IgD-negative memory B cell (primary cell): ENCODE measurements at regions not wholly inside any gene's neighbourhood (a gene's known extent, or its start where the extent isn't known, plus 50 kb on each side); places are given as distances from the start of the nearest gene placed in this dataset.

Experiments
- H3K27ac Mint-ChIP-seq, 3 donors: one replicate each; pipeline ENCODE4 v1.8.0; 2020 to 2022; ENCODE audit warnings: mild to moderate bottlenecking in 3 of 3, mixed read lengths in 3 of 3, moderate library complexity in 1 of 3
- H3K27me3 Mint-ChIP-seq: one replicate; pipeline ENCODE4 v1.8.0; 2021; ENCODE audit warnings: mixed read lengths
- H3K36me3 Mint-ChIP-seq: one replicate; pipeline ENCODE4 v1.8.0; 2020; ENCODE audit warnings: mild to moderate bottlenecking, mixed read lengths
- H3K4me1 Mint-ChIP-seq, 3 donors: one replicate each; pipeline ENCODE4 v1.8.0; 2020 to 2022; ENCODE audit warnings: mixed read lengths in 3 of 3, mild to moderate bottlenecking in 1 of 3
- H3K4me3 Mint-ChIP-seq, 4 donors: one replicate each; pipeline ENCODE4 v1.8.0; 2020 to 2022; ENCODE audit warnings: mild to moderate bottlenecking in 4 of 4, mixed read lengths in 4 of 4, moderate library complexity in 3 of 4
- H3K9me3 Mint-ChIP-seq, 3 donors: one replicate each; pipeline ENCODE4 v1.8.0; 2020 to 2021; ENCODE audit warnings: mixed read lengths in 3 of 3, mild to moderate bottlenecking in 1 of 3

DNA sequence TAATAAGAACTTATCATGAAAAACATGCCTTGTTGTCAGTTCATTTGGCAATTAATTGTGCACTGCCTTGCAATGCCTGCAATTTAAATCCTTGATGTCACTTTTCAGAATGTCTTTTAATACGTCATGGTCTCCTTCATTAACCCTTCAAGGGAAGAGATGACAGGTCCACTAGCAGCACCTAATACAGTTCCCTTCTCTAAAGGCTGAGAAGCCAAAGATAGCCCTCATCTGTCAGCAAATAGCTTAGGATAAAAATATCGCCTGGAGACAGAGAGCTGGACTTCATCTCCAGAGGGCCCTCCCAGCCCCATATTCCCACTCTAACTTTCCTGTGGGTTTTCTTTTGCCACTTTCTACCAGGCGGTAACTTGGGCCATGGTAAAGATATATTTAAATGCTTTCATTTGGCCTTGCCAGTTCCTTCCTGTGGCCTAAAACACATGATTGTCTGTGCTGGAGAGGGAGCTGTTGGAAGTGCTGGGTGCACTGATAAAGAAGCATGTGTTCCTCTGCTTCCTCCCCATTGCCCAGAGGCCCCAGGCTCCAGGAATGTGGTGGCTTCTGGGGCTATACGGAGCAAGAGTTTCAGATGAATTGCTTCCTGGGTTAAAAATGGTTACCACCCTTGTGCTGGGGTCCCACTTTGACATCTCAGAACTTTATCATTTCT, 76.3 kb upstream of the UMPS start:
- H3K27ac Mint-ChIP-seq, result no peak overlapping the region
- H3K36me3 Mint-ChIP-seq, result no peaks in the 10 kb centered on the region
- H3K9me3 Mint-ChIP-seq, result peaks cover 0 to 2% (median 0%) of the 10 kb centered on the region in 3 donors
- peaks cover 5 to 11% (median 9%) of the 10 kb centered on the region in 3 donors for H3K4me1 Mint-ChIP-seq
- H3K27me3 Mint-ChIP-seq, result no peaks in the 10 kb centered on the region
- no peak overlapping the region for H3K4me3 Mint-ChIP-seq

DNA sequence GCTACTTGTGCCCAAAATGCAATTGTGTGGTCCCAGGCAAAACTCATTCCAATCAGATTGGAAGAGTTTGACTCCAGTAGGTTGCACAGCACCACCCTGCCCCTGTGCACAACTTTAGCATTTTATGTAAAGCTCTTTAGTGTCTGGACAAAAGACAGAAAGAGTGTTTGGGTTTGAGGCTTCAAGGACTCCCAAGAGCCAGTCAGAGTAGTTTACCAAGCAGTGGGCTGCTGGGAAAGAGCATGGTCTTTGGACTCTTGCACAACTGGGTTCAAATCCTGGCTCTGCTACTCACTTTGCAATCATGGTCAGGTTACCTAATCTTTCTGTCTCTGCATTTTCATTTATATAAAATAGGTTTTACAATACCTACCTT, 75.8 kb upstream of the UMPS start:
- Mint-ChIP-seq H3K27me3 (no peaks in the 10 kb centered on the region), H3K9me3 (peaks cover 0 to 2% (median 0%) of the 10 kb centered on the region in 3 donors), H3K27ac (no peak overlapping the region), H3K36me3 (no peaks in the 10 kb centered on the region), H3K4me1 (peaks cover 5 to 14% (median 9%) of the 10 kb centered on the region in 3 donors), H3K4me3 (no peak overlapping the region)

DNA sequence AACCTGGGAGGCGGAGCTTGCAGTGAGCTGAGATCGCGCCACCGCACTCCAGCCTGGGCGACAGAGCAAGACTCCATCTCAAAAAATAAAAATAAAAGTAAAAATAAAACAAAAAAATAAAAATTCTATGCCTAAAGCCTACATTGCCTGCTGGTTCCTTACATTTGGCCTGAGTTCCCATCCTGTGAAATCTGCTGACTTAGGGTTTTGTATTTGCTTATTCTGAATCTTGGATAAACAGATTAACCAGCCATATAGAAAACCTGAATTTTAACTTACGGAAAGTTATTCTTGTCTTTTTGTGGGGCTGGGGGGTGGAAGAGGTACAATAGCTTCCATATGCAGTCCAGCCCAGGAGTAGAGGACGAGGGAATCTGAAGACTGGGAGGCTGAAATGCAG, 73.7 kb upstream of the UMPS start:
- Mint-ChIP-seq H3K4me1 (peaks cover 0 to 5% (median 2%) of the 10 kb centered on the region in 3 donors), H3K9me3 (peaks cover 0 to 2% (median 0%) of the 10 kb centered on the region in 3 donors), H3K27ac (no peak overlapping the region), H3K27me3 (no peaks in the 10 kb centered on the region), H3K36me3 (no peaks in the 10 kb centered on the region), H3K4me3 (no peak overlapping the region)

DNA sequence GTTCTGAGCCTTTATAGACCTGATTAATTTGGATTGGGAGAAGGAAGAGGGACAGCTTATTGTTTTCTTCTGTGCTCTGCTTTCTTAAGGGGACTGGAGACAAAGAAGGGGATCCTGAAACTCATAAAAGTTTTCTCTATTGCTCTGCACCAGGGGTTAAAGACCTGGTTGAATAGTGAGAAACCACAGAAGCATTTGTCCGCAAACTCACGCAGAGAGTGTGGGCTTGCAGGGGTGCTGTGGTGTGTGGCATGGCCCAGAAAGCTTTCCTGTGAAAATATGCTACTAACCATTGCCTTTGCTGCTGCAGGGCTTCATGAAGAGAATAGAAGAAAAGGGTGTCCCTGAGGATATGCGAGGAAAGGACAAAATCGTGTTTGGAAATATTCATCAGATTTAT, 73.1 kb upstream of the UMPS start:
- no peaks in the 10 kb centered on the region for H3K27me3 Mint-ChIP-seq
- H3K27ac Mint-ChIP-seq, result peak overlapping the region in 1 of 3 donors; percentile 23
- peaks cover 0 to 2% (median 2%) of the 10 kb centered on the region in 3 donors for H3K4me1 Mint-ChIP-seq
- H3K36me3 Mint-ChIP-seq, result no peaks in the 10 kb centered on the region
- H3K4me3 Mint-ChIP-seq, result no peak overlapping the region
- peaks cover 0 to 2% (median 0%) of the 10 kb centered on the region in 3 donors for H3K9me3 Mint-ChIP-seq

DNA sequence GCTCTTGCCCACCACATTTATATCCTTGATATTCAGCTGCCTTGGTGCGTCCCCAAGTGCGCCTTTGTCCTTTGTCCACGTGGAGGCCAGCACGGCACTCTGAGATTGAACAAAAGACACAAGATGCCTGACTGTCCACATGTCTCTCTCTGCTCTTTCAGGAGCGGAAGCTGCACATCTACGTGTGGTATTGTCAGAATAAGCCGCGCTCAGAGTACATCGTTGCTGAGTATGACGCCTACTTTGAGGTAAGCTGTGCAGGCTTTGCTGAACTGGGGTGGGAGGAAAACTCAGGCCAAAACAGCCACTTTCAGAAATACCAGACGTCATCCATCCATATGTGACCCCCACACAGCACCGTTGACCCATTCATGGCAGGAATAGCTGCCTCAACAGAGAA, 72.0 kb upstream of the UMPS start:
- Mint-ChIP-seq H3K9me3 (no peaks in the 10 kb centered on the region), H3K4me1 (peaks cover 0 to 2% (median 0%) of the 10 kb centered on the region in 3 donors), H3K27ac (no peak overlapping the region), H3K4me3 (no peak overlapping the region), H3K36me3 (no peaks in the 10 kb centered on the region), H3K27me3 (no peaks in the 10 kb centered on the region)

DNA sequence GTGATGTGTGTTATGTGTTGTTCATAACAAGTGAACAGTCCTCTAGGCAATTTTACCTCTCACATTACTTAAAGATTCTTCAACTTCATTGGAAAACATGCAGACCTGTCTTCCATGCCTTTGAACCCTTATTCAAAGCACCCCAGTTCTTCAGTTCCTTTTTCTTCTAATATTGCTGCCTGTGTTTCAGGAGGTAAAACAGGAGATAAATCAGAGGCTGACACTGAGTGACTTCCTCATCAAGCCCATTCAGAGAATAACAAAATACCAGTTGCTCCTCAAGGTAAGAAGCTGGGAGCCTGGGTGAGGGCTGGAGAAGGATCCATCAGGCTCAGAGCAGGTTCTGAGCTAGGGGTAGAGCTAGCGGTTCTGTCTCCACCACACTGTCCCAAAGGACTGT, 71.1 kb upstream of the UMPS start:
- Mint-ChIP-seq H3K9me3 (no peaks in the 10 kb centered on the region), H3K27ac (no peak overlapping the region), H3K36me3 (no peaks in the 10 kb centered on the region), H3K27me3 (no peaks in the 10 kb centered on the region), H3K4me1 (peaks cover 0 to 2% (median 0%) of the 10 kb centered on the region in 3 donors), H3K4me3 (no peak overlapping the region)

DNA sequence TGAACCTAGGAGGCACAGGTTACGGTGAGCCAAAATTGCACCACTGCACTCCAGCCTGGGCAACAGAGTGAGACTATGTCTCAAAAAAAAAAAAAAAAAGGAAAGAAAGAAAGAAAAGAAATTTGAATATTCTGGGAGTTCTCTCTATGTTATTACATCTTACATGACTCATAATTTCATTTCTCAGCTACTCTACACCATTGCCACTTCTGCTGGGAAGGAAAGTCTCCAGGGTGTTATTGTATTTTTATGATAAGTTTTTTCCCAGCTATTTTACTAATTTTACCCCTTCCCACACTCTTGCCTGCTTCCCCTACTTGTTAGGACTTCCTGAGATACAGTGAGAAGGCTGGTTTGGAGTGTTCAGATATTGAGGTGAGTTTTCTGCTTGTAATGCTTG, 69.7 kb upstream of the UMPS start:
- no peaks in the 10 kb centered on the region for H3K36me3 Mint-ChIP-seq
- no peak overlapping the region for H3K27ac Mint-ChIP-seq
- no peak overlapping the region for H3K4me3 Mint-ChIP-seq

DNA sequence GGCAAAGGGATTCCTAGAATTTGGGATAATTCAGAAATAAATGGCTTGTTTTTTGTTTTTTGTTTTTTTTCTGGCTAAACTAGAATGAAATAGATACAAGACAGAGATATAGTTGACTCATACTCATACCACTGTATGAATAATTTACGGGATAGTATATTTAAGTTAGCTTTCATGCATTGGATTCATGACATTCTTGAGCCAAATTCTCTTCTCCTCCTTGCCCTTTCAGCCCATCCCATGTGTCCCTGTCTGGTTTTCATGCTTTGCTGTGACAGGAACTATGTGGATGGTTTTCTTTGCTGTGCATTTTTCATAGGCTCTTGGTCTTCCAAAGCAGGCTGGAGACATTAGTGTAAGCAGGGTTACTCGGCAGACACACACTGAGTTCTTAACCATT, 66.6 kb upstream of the UMPS start:
- Mint-ChIP-seq H3K4me1 (peaks cover 0 to 4% (median 0%) of the 10 kb centered on the region in 3 donors), H3K27me3 (no peaks in the 10 kb centered on the region), H3K27ac (peak overlapping the region in 1 of 3 donors; percentile 11), H3K4me3 (no peak overlapping the region), H3K9me3 (no peaks in the 10 kb centered on the region), H3K36me3 (no peaks in the 10 kb centered on the region)

More for the DNA sequence above, 69.7 kb upstream of the UMPS start:
- peaks cover 0 to 2% (median 0%) of the 10 kb centered on the region in 3 donors for H3K4me1 Mint-ChIP-seq
- no peaks in the 10 kb centered on the region for H3K9me3 Mint-ChIP-seq
- no peaks in the 10 kb centered on the region for H3K27me3 Mint-ChIP-seq

DNA sequence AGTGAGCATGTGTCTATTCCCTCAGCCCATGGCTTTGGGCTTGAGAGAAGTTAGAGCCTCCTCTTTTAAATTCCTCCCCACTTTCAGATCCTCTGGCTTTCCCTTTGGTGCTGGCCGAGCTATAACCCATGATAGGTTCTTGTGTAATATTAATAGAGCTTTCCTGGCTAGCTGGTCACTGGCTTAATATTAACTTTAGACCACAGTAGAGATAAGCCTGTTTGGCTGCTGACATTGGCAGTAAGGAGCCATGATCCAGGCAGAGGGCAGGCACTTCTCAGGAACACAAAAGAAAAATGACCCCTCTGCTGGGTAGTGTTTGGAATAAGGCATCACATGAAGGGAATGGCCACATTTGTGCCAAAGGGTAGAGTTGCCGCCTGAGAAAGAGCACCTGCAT, 65.4 kb upstream of the UMPS start:
- Mint-ChIP-seq H3K27ac (peak overlapping the region in 1 of 3 donors; percentile 33), H3K4me3 (no peak overlapping the region), H3K9me3 (no peaks in the 10 kb centered on the region), H3K27me3 (no peaks in the 10 kb centered on the region), H3K36me3 (no peaks in the 10 kb centered on the region), H3K4me1 (peaks cover 0 to 1% (median 0%) of the 10 kb centered on the region in 3 donors)

DNA sequence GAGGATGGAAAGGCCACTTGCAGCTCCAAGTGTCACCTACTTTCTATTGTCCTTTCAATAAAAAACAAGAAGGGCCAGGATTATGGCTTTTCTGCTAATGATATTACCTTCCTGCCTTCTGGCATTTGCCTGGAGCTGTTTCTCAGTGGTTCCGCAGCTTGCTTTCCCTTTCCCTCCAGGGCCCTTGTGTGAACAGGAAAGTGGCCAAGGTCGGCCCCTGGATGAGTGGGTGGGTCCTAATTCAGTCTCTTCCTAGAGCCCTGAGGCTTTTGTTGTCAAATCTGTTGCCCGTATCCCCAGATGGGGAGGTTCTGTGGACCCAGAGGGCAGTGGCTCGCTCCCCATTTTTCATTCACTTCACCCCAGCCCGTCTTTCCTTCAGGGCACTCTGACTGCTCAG, 64.2 kb upstream of the UMPS start:
- H3K4me3 Mint-ChIP-seq, result no peak overlapping the region
- H3K9me3 Mint-ChIP-seq, result peaks cover 3 to 5% (median 4%) of the 10 kb centered on the region in 3 donors

DNA sequence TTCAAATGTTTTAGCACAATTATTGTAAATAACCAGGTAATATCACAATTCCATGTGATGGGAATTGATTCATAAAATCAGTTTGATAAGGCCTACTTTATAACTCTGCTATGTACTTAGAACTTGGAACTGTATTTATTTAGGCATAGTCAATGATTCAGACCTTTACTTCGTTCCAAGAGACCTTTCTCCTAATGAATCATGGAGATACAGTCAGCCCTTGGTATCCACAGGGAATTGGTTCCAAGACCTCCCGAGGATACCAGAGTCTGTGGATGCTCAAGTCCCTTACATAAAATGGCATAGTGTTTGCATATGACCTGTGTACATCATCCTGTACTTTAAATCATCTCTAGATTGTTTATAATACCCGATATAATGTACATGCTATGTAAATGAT, 60.8 kb upstream of the UMPS start:
- no peaks in the 10 kb centered on the region for H3K27me3 Mint-ChIP-seq
- peak overlapping the region in 1 of 3 donors; percentile 39 for H3K27ac Mint-ChIP-seq
- no peak overlapping the region for H3K4me3 Mint-ChIP-seq
- peaks cover 4% of the 10 kb centered on the region for H3K36me3 Mint-ChIP-seq
- peaks cover 6 to 8% (median 8%) of the 10 kb centered on the region in 3 donors for H3K9me3 Mint-ChIP-seq
- H3K4me1 Mint-ChIP-seq, result peaks cover 0 to 6% (median 5%) of the 10 kb centered on the region in 3 donors

More for the DNA sequence above, 64.2 kb upstream of the UMPS start:
- peaks cover 2% of the 10 kb centered on the region for H3K36me3 Mint-ChIP-seq
- H3K4me1 Mint-ChIP-seq, result peaks cover 0 to 2% (median 2%) of the 10 kb centered on the region in 3 donors
- H3K27me3 Mint-ChIP-seq, result no peaks in the 10 kb centered on the region
- H3K27ac Mint-ChIP-seq, result no peak overlapping the region

DNA sequence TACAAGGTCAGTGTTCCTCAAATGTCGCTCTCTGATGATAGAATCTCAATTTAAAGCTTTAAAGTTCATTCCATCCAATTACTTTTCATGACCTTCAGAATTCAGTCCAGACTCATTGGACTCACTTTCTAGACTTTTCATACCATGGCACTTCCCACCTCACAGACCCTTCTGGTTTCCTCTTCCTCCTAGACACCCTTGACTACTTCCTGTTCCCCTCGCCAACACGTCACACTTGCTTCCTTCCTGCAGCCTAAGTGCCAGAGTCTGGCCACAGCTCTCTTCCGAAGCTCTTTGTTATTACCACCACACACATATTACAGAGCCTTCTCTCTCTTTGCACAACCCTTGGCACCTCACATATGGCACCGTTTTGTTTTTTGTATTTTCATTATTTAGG, 59.1 kb upstream of the UMPS start:
- Mint-ChIP-seq H3K4me1 (peaks cover 0 to 6% (median 5%) of the 10 kb centered on the region in 3 donors), H3K27me3 (no peaks in the 10 kb centered on the region), H3K27ac (no peak overlapping the region), H3K9me3 (peaks cover 6 to 8% (median 8%) of the 10 kb centered on the region in 3 donors), H3K36me3 (peaks cover 4% of the 10 kb centered on the region), H3K4me3 (peak overlapping the region in 2 of 4 donors; percentile 15 to 37)

DNA sequence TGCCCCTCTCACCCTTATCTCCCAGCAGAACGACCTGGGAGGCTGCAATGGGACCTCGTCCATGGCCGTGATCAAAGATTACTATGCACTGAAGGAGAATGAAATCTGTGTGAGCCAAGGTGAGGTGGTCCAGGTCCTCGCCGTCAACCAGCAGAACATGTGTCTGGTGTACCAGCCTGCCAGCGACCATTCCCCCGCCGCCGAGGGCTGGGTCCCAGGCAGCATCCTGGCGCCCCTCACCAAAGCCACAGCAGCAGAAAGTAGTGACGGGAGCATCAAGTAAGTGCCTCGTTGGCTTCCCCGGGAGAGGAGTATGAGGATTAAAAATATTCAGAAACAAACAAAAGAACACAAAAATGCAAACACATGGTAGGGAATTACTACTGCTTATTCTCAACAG, 55.9 kb upstream of the UMPS start:
- Mint-ChIP-seq H3K4me1 (peaks cover 0 to 6% (median 4%) of the 10 kb centered on the region in 3 donors), H3K27ac (no peak overlapping the region), H3K27me3 (peaks cover 4% of the 10 kb centered on the region), H3K36me3 (peaks cover 4% of the 10 kb centered on the region), H3K4me3 (no peak overlapping the region), H3K9me3 (peaks cover 8% of the 10 kb centered on the region in 3 donors)

DNA sequence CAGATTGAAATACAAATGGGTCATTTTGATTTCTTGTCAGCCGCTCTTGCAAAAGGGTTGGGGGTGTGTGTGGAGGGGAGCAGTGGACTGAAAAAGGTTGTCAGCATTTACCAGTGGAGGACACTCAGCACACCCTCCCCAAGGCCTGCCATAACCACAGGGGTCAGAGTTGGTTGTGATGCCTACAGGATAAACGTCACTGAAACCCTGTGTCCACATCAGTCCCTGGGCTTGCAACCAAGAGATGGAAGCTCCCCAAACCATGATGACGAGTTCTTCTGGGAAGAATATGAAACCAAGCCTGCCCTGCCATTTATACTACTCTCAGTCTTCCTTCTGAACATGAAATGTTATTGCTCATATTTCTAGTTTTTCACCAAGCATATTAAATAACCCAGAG, 54.0 kb upstream of the UMPS start:
- peaks cover 0 to 2% (median under 1%) of the 10 kb centered on the region in 3 donors for H3K4me1 Mint-ChIP-seq
- H3K27me3 Mint-ChIP-seq, result peaks cover 5% of the 10 kb centered on the region
- peak overlapping the region in 1 of 3 donors; percentile 36 for H3K27ac Mint-ChIP-seq
- peaks cover 1 to 4% (median 2%) of the 10 kb centered on the region in 3 donors for H3K9me3 Mint-ChIP-seq
- H3K36me3 Mint-ChIP-seq, result peaks cover under 1% of the 10 kb centered on the region
- no peak overlapping the region for H3K4me3 Mint-ChIP-seq

DNA sequence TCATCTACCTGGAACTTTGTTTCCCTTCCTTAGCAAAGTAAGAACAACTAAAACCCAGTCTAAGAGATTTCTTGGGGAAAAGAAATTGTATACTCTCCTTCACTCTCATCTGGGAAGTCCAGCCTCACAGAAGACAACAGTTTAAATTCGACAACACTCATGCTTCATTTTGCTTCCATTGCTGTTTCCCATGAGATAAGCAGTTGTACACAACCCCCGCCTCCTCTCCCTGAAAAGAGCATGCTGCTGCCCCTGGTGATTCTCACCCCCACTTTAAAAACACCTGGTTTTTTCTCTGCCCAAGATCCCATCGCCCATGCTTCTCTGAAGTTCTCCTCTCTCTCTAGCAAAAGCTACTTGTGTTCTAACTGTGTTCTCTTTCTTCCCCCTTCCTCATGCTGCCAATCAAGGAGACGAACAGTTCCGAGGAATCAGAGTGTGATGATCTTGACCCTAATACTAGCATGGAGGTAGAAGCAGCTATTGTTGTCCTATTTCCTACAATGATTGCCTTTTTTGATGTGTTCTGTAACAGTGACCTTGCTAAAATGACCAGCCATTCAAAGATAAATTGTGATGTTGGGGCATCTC, 51.1 kb upstream of the UMPS start:
- Mint-ChIP-seq H3K27me3 (peaks cover 5% of the 10 kb centered on the region), H3K36me3 (no peaks in the 10 kb centered on the region), H3K4me3 (no peak overlapping the region), H3K4me1 (no peaks in the 10 kb centered on the region), H3K9me3 (peaks cover 0 to 2% (median 0%) of the 10 kb centered on the region in 3 donors), H3K27ac (no peak overlapping the region)
